GM12878 (cell line): ENCODE measurements at regions not wholly inside any gene's neighbourhood (a gene's known extent, or its start where the extent isn't known, plus 50 kb on each side); places are given as distances from the start of the nearest gene placed in this dataset.
A peak's percentile ranks its signal among the peaks of the same experiment; 100 is the strongest.

Experiments used
- ATAC-seq: fragments of 200-7000 bp; cut with Tn5 transposase; 3 replicates; pipeline ENCODE4 v1.9.1; 2020; ENCODE audit warnings: mild to moderate bottlenecking, moderate library complexity
- BruUV-seq: library from RNA; stranded (reverse); fragments of 400-500 nt; replicated peaks from 2 replicates; lab custom pipeline; 2021; lab: Mats Ljungman, UMichigan
- CTCF ChIA-PET: fragments of 300-600 bp; sonication (Branson Sonifier 250); formaldehyde crosslinking; extraction: SDS; loops from one replicate; lab custom pipeline; 2021; ENCODE audit warnings: inconsistent platforms; lab: Yijun Ruan, JAX
- POLR2A ChIA-PET: fragments of 350-600 bp; formaldehyde crosslinking; extraction: SDS; loops from one replicate; lab custom pipeline; 2021; ENCODE audit warnings: inconsistent platforms; lab: Charles Lee
- RAD21 ChIA-PET: fragments of 300-600 bp; sonication (Branson Sonifier 250); formaldehyde crosslinking; loops from one replicate; lab custom pipeline; 2023; ENCODE audit warnings: antibody characterized with exemption; ENCODE audit not compliant: unreplicated experiment; lab: Charles Lee
- SMC1A ChIA-PET: fragments of 300-600 bp; sonication (Branson Sonifier 250); formaldehyde crosslinking; loops from one replicate; lab custom pipeline; 2023; ENCODE audit not compliant: unreplicated experiment, uncharacterized antibody; lab: Charles Lee
- DNase-seq: peaks from one replicate; pipeline ENCODE4 v3.0.0-alpha.2; 2011; ENCODE audit warnings: low read depth, low spot score
- FAIRE-seq: peaks from 3 replicates; lab custom pipeline; 2011; peaks lifted over from hg19 to GRCh38; lab: Jason Lieb, UNC
- H2AFZ ChIP-seq: 2 replicates; pipeline ENCODE4 v1.6.0; 2011; ENCODE audit warnings: low read depth, low read length, control low read depth; ENCODE audit not compliant: control insufficient read depth
- H3K27ac ChIP-seq: 2 replicates; pipeline ENCODE4 v1.5.1; 2011; ENCODE audit warnings: control low read depth; ENCODE audit not compliant: control insufficient read depth, insufficient read depth
- H3K27me3 ChIP-seq, 2 experiments: replicated peaks in 1 of 2; 2 replicates each; pipeline versions ENCODE4 v1.6.0 to v1.6.1; 2011; ENCODE audit warnings: low read length in 1 of 2; ENCODE audit not compliant: control insufficient read depth in 2 of 2, insufficient read depth in 2 of 2
- H3K36me3 ChIP-seq, 2 experiments: 2 replicates each; pipeline ENCODE4 v1.5.1; 2011; ENCODE audit warnings: low read length in 1 of 2; ENCODE audit not compliant: control insufficient read depth in 2 of 2, insufficient read depth in 2 of 2
- H3K4me1 ChIP-seq: 2 replicates; pipeline ENCODE4 v1.6.1; 2011; ENCODE audit warnings: mild to moderate bottlenecking, low read length, moderate library complexity, mixed read lengths; ENCODE audit not compliant: control insufficient read depth, insufficient read depth
- H3K4me2 ChIP-seq: 2 replicates; pipeline ENCODE4 v1.6.0; 2011; ENCODE audit warnings: control low read depth; ENCODE audit not compliant: control insufficient read depth, insufficient read depth
- H3K4me3 ChIP-seq: fragments of 200-600 bp; sonication (generic); 2 replicates; pipeline ENCODE4 v1.5.1; 2016
- H3K79me2 ChIP-seq: 2 replicates; pipeline ENCODE4 v1.6.0; 2011; ENCODE audit warnings: low read length; ENCODE audit not compliant: control insufficient read depth, insufficient read depth
- H3K9ac ChIP-seq: 2 replicates; pipeline ENCODE4 v1.8.0; 2011; ENCODE audit warnings: low read length, control low read depth, mixed read lengths; ENCODE audit not compliant: control insufficient read depth, insufficient read depth
- H3K9me3 ChIP-seq: replicated peaks from 3 replicates; pipeline ENCODE4 v1.5.1; 2011; ENCODE audit warnings: mild to moderate bottlenecking, low read length; ENCODE audit not compliant: control insufficient read depth, insufficient read depth
- H4K20me1 ChIP-seq: 2 replicates; pipeline ENCODE4 v1.6.0; 2011; ENCODE audit not compliant: control insufficient read depth, insufficient read depth
- BCL11A ChIP-seq: IDR thresholded peaks from 2 replicates; pipeline ENCODE4 v1.6.1; 2011; ENCODE audit warnings: low read depth, low read length
- BHLHE40 ChIP-seq, 2 experiments: fragments of 450-650 bp in 1 of 2; IDR thresholded peaks; 2 replicates each; pipeline ENCODE4 v1.6.1; 2011 to 2017; ENCODE audit warnings: low read depth in 2 of 2, borderline replicate concordance in 1 of 2, improper control_type of control experiment in 1 of 2, low read length in 1 of 2, mild to moderate bottlenecking in 1 of 2
- CBX5 ChIP-seq: sonication (generic); IDR thresholded peaks from 2 replicates; pipeline ENCODE4 v1.6.1; 2016; ENCODE audit warnings: low read depth, moderate library complexity, mild to moderate bottlenecking, inconsistent platforms
- CHD2 ChIP-seq: IDR thresholded peaks from 2 replicates; pipeline ENCODE4 v1.6.1; 2011; ENCODE audit warnings: low read depth, low read length, improper control_type of control experiment, borderline replicate concordance
- CREB1 ChIP-seq: IDR thresholded peaks from 2 replicates; pipeline ENCODE4 v1.6.1; 2012; ENCODE audit warnings: low read depth, mild to moderate bottlenecking, inconsistent platforms
- IKZF1 ChIP-seq: fragments of 450-650 bp; conservative IDR thresholded peaks from 2 replicates; pipeline ENCODE4 v1.6.1; 2017; ENCODE audit warnings: antibody characterized with exemption, mild to moderate bottlenecking
- MYC ChIP-seq: IDR thresholded peaks from 2 replicates; pipeline ENCODE4 v1.6.1; 2011; ENCODE audit warnings: mild to moderate bottlenecking, low read length, moderate library complexity, inconsistent platforms; ENCODE audit not compliant: insufficient read depth, insufficient replicate concordance, insufficient read length, severe bottlenecking
- RAD21 ChIP-seq: IDR thresholded peaks from 2 replicates; pipeline ENCODE4 v1.6.1; 2011; ENCODE audit warnings: mild to moderate bottlenecking, low read depth, low read length, moderate library complexity; ENCODE audit not compliant: insufficient read depth
- RELA ChIP-seq: fragments of 450-650 bp; IDR thresholded peaks from 2 replicates; pipeline ENCODE4 v1.8.0; 2014; ENCODE audit warnings: borderline replicate concordance; ENCODE audit not compliant: partially characterized antibody
- SIN3A ChIP-seq: IDR thresholded peaks from 2 replicates; pipeline ENCODE4 v1.6.1; 2012; ENCODE audit warnings: low read depth, low read length, improper control_type of control experiment
- SPI1 ChIP-seq: IDR thresholded peaks from 2 replicates; pipeline ENCODE4 v1.6.1; 2011; ENCODE audit warnings: low read depth, mild to moderate bottlenecking, low read length, moderate library complexity, borderline replicate concordance; ENCODE audit not compliant: insufficient read depth
- STAT3 ChIP-seq: IDR thresholded peaks from 2 replicates; pipeline ENCODE4 v1.6.1; 2011; ENCODE audit warnings: low read depth, low read length, improper control_type of control experiment
- TCF3 ChIP-seq: IDR thresholded peaks from 2 replicates; pipeline ENCODE4 v1.6.1; 2012; ENCODE audit warnings: low read depth, mild to moderate bottlenecking, low read length, borderline replicate concordance; ENCODE audit not compliant: insufficient read depth
- WRNIP1 ChIP-seq: IDR thresholded peaks from 2 replicates; pipeline ENCODE4 v1.6.1; 2011; ENCODE audit warnings: low read depth, low read length, improper control_type of control experiment, borderline replicate concordance
- YBX1 ChIP-seq: fragments of 450-650 bp; IDR thresholded peaks from 2 replicates; pipeline ENCODE4 v1.6.1; 2016; ENCODE audit warnings: antibody characterized with exemption
- ZZZ3 ChIP-seq: IDR thresholded peaks from 2 replicates; pipeline ENCODE4 v1.6.1; 2011; ENCODE audit warnings: low read depth; ENCODE audit not compliant: control insufficient read depth, insufficient read length
- WGBS: methylation state at CpG from one replicate; pipeline ENCODE4 v1.1.6; 2016; ENCODE audit warnings: low lambda C conversion rate; ENCODE audit not compliant: insufficient replicate concordance, insufficient coverage; ENCODE audit errors: missing lambda C conversion rate; 5-methylcytosine and 5-hydroxymethylcytosine counted together
- in situ Hi-C: fragments of 300-500 bp; cut with MboI; formaldehyde crosslinking; loops from 9 replicates; pipeline ENCODE4 v1.14.3; 2018; ENCODE audit warnings: mixed read lengths
- intact Hi-C: fragments of 100-400 bp; cut with micrococcal nuclease; formaldehyde crosslinking; loops from one replicate; pipeline ENCODE4 v1.14.2; 2022; ENCODE audit not compliant: unreplicated experiment
- TF ChIP-seq, protein P1 (sequence below): fragments of 450-650 bp; IDR thresholded peaks from 2 replicates; pipeline ENCODE4 v1.6.1; 2017; ENCODE audit warnings: borderline replicate concordance
- TF ChIP-seq, protein P2 (sequence below): fragments of 450-650 bp; formaldehyde crosslinking; IDR thresholded peaks from 2 replicates; pipeline ENCODE4 v1.5.0; 2022; ENCODE audit warnings: mild to moderate bottlenecking, missing genetic modification characterization

DNA sequence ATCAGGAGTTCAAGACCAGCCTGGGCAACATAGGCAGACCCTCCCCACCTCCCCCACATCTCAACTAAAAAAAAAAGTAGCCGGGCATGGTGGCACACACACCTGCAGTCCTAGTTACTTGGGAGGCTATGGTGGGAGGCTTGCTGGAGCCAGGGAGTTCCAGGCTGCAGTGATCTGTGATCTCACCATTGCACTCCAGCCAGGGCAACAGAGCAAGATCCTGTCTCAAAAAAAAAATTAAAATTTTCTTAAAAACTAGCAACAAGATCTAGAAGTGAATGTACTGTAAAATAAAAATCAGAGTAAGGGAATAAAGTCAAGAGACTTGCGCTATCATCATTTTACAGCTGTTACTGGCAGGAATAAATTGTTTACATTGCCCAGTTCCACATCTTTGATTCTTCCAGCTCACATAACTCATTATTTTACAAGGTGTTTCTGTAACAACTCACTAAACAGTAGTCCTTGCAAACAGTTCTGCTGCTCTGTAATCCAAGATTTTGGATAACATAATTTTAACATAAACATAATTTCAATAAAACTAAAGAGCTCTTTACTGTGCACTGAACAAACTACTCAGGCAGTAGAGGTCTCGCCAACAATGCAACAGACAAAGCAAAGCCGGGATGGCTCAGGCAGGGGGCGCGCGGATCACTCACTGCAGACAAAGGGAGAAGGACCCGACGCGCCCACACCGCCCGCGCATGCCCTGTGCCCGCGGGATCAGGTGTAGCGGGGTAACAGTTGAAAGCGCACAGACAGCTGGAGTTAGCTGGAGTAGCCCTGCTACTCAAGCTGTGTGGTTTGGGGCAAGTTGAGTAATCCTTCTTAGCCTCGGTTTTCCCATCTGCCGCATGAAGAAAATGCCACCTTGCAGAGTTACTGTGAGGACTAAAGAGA is 73.3 kb upstream of the NFE2L3 start:
- ChIA-PET RAD21 (interaction anchor here (0.7 to 2.0 kb wide), 10 partner anchors 10 to 291 kb away, joined by 3 to 12 read pairs (median 5); no protein-coding TSS in a partner anchor), SMC1A (interaction anchor here (0.6 to 2.4 kb wide), 11 partner anchors 9 to 589 kb away, joined by 3 to 12 read pairs (median 3); no protein-coding TSS in a partner anchor), CTCF (interaction anchor here (0.5 to 2.0 kb wide), 20 partner anchors 8 to 591 kb away, joined by 3 to 12 read pairs (median 4); partner anchors contain the start of gene NFE2L3), POLR2A (no interaction called here)
- Histone ChIP-seq H2AFZ (no peak overlapping the region), H3K27ac (no peak overlapping the region), H3K9ac (no peak overlapping the region), H3K4me2 (peak overlapping the region; percentile 36; the same call in 1 of the 2 replicates), H3K27me3 (peaks cover 2 to 5% of the 10 kb centered on the region in 2 experiments; a peak in 1 of 4 replicates), H3K9me3 (no peaks in the 10 kb centered on the region), H3K36me3 (no peaks in the 10 kb centered on the region), H3K4me3 (no peak overlapping the region), H3K4me1 (no peaks in the 10 kb centered on the region), H4K20me1 (no peaks in the 10 kb centered on the region), H3K79me2 (no peaks in the 10 kb centered on the region)
- DNase-seq: peak; percentile 36
- WGBS: 8% methylated on average over 19 of the region's 19 CpGs
- intact Hi-C loops (loop anchor here (5.0 kb wide), 2 partner anchors 214 to 289 kb away; partner anchors contain the start of gene SNX10), in situ Hi-C loops (loop anchor here (5.0 to 25.0 kb wide), 3 partner anchors 424 to 1084 kb away; partner anchors contain the start of genes HOXA10, HOXA3, HOXA7 and HOXA9)
- no TSS peak for BruUV-seq
- FAIRE-seq: peak; percentile 81
- peak; percentile 98 for ATAC-seq
- TF ChIP-seq STAT3: no peak
- no peak for TF ChIP-seq SIN3A
- TF ChIP-seq RELA: no peak
- TF ChIP-seq SPI1: no peak
- TF ChIP-seq WRNIP1: no peak
- TF ChIP-seq MYC: no peak
- TF ChIP-seq, protein P1, sequence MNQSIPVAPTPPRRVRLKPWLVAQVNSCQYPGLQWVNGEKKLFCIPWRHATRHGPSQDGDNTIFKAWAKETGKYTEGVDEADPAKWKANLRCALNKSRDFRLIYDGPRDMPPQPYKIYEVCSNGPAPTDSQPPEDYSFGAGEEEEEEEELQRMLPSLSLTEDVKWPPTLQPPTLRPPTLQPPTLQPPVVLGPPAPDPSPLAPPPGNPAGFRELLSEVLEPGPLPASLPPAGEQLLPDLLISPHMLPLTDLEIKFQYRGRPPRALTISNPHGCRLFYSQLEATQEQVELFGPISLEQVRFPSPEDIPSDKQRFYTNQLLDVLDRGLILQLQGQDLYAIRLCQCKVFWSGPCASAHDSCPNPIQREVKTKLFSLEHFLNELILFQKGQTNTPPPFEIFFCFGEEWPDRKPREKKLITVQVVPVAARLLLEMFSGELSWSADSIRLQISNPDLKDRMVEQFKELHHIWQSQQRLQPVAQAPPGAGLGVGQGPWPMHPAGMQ: no peak
- no peak for TF ChIP-seq CBX5
- no peak for TF ChIP-seq BCL11A
- TF ChIP-seq CHD2: no peak
- no peak for TF ChIP-seq ZZZ3
- TF ChIP-seq, protein P2, sequence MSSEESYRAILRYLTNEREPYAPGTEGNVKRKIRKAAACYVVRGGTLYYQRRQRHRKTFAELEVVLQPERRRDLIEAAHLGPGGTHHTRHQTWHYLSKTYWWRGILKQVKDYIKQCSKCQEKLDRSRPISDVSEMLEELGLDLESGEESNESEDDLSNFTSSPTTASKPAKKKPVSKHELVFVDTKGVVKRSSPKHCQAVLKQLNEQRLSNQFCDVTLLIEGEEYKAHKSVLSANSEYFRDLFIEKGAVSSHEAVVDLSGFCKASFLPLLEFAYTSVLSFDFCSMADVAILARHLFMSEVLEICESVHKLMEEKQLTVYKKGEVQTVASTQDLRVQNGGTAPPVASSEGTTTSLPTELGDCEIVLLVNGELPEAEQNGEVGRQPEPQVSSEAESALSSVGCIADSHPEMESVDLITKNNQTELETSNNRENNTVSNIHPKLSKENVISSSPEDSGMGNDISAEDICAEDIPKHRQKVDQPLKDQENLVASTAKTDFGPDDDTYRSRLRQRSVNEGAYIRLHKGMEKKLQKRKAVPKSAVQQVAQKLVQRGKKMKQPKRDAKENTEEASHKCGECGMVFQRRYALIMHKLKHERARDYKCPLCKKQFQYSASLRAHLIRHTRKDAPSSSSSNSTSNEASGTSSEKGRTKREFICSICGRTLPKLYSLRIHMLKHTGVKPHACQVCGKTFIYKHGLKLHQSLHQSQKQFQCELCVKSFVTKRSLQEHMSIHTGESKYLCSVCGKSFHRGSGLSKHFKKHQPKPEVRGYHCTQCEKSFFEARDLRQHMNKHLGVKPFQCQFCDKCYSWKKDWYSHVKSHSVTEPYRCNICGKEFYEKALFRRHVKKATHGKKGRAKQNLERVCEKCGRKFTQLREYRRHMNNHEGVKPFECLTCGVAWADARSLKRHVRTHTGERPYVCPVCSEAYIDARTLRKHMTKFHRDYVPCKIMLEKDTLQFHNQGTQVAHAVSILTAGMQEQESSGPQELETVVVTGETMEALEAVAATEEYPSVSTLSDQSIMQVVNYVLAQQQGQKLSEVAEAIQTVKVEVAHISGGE (CRISPR knock-in tag): no peak
- 0 out of 4 replicates have a peak, but pooled peaks of 1 of the 2 experiments have one; percentile 6 for TF ChIP-seq BHLHE40 (IDR thresholded peaks at IDR 0.05; ENCODE audit: borderline replicate concordance in 1 of 2, low read depth in 2 of 2, low read length in 1 of 2)
- no peak for TF ChIP-seq YBX1
- peak; percentile 60 for TF ChIP-seq RAD21
- 0 out of 2 replicates have a peak, but pooled peaks have one; percentile 26 for TF ChIP-seq IKZF1
- TF ChIP-seq TCF3: peak; percentile 85
- no peak for TF ChIP-seq CREB1
